ENCODE measurements at regions not wholly inside any gene's neighbourhood (a gene's known extent, or its start where the extent isn't known, plus 50 kb on each side); places are given as distances from the start of the nearest gene placed in this dataset.

- Histone ChIP-seq H3K4me3 (no peak overlapping the region), H2AFZ (ENCODE audit: low read depth, low read length) (no peak overlapping the region), H3K9me1 (ENCODE audit: control insufficient read depth, insufficient read depth, low read length) (no peaks in the 10 kb centered on the region), H3K4me1 (replicated peaks in 1 of 2; ENCODE audit: control insufficient read depth in 2 of 2, insufficient read depth in 2 of 2, low read length in 2 of 2) (no peaks in the 10 kb centered on the region), H3K36me3 (ENCODE audit: control insufficient read depth, insufficient read depth, low read length) (no peaks in the 10 kb centered on the region), H3K4me2 (ENCODE audit: insufficient read depth, low read length) (no peak overlapping the region), H3K27me3 (ENCODE audit: control insufficient read depth in 2 of 2, insufficient read depth in 2 of 2, low read length in 2 of 2) (0 out of 5 replicates have a peak, but pooled peaks cover 0 to 3% of the 10 kb centered on the region in 2 experiments), H3K9me3 (replicated peaks; ENCODE audit: control insufficient read depth, insufficient read depth, low read depth, low read length) (no peaks in the 10 kb centered on the region), H3K27ac (ENCODE audit: extremely low read depth, low read depth, low read length) (no peak overlapping the region), H3K9ac (ENCODE audit: insufficient read depth in 1 of 2, low read depth in 2 of 2, low read length in 2 of 2) (no peak overlapping the region), H3K79me2 (ENCODE audit: control insufficient read depth, insufficient read depth, low read length) (no peaks in the 10 kb centered on the region), H4K20me1 (replicated peaks; ENCODE audit: control insufficient read depth, insufficient read depth, low read length) (no peaks in the 10 kb centered on the region)
- 1% methylated on average over 4 of the region's 4 CpGs for WGBS (ENCODE audit: insufficient coverage, low coverage, missing lambda C conversion rate)
- BruUV-seq (replicated peaks), result no TSS peak
- DNase-seq (ENCODE audit: extremely low read depth in 1 of 4, low spot score in 3 of 4) (no peak), ATAC-seq (no peak), FAIRE-seq (no peak)
- ChIA-PET CTCF (ENCODE audit: low intra/inter-chr PET ratio) (no interaction called here), POLR2A (no interaction called here)
- in situ Hi-C loops (cut with MboI) (loop anchor here (25.0 kb wide), 1 partner anchor 733 kb away; no protein-coding TSS in a partner anchor), intact Hi-C loops (cut with micrococcal nuclease) (no loop called here)
- no peak for TF ChIP-seq ZNF217 (CRISPR knock-in tag; IDR thresholded peaks at IDR 0.05)
- no peak for TF ChIP-seq ZNF695 (CRISPR knock-in tag; IDR thresholded peaks at IDR 0.05)
- TF ChIP-seq ZNF511 (CRISPR knock-in tag; IDR thresholded peaks at IDR 0.05), result no peak
- TF ChIP-seq THAP12 (CRISPR knock-in tag; IDR thresholded peaks at IDR 0.05), result no peak
- no peak for TF ChIP-seq ZMIZ1 (IDR thresholded peaks at IDR 0.05; ENCODE audit: low read depth in 2 of 2, low read length in 2 of 2)
- TF ChIP-seq IRF9 (tag; IDR thresholded peaks at IDR 0.05), result no peak
- TF ChIP-seq ELK3 (CRISPR knock-in tag; IDR thresholded peaks at IDR 0.05), result no peak
- no peak for TF ChIP-seq TSHZ1 (CRISPR knock-in tag; IDR thresholded peaks at IDR 0.05)
These were observed 124.4 kb downstream of the GXYLT1 start for GRCh38 chr12:42020226-42020625.

Data from K562 (cell line).